Right kidney (tissue), 1 donor: ENCODE measurements at regions not wholly inside any gene's neighbourhood (a gene's known extent, or its start where the extent isn't known, plus 50 kb on each side); places are given as distances from the start of the nearest gene placed in this dataset.

Source experiments
- DNase-seq: peaks from one replicate; pipeline ENCODE4 v3.0.0-alpha.2; 2016

DNA sequence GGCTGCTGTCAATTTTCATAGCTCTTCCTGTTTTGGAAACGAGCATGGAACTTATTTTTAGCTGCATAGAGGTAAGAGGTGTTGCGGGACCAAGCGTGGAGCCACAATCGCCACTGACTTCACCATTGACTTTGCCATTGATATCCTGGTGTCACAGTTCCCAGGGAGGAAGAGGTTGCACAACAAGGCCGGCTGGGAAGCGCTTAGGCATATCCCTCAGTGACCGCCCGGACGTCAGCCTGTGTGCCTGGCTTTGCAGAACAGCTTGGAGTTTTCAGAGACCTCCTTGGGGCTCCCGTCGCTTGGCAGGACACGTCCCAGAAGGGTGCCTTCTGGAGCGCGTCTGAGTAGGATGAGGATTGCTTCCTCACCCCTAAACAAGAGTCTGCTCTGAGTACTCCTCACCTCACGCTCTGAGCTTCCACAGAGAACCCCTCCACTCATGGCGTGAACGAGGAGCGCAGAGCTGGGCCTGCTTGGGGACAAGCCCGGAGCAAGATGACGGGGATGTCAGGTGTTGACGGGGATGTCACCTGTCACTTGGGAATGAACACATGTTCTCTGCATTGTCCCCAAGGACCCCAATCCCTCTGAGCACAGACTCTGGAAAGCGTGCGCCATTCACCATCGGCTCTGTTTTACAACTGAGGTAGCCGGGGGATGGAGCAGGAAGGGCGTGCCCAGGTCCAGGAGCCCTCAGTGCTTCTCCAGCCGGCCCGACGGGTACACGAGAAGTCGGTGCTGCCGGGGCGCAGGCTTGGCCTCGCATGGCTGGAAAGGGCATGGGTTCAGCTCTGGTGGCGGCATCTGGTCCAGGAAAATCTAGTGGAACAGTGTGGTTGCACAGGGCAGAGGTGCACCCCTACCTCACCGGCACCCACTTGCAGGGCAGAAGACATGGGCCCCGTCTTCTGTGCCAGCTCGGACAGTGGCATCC lies 192.3 kb upstream of the SHH start:
- no peak for DNase-seq

DNA sequence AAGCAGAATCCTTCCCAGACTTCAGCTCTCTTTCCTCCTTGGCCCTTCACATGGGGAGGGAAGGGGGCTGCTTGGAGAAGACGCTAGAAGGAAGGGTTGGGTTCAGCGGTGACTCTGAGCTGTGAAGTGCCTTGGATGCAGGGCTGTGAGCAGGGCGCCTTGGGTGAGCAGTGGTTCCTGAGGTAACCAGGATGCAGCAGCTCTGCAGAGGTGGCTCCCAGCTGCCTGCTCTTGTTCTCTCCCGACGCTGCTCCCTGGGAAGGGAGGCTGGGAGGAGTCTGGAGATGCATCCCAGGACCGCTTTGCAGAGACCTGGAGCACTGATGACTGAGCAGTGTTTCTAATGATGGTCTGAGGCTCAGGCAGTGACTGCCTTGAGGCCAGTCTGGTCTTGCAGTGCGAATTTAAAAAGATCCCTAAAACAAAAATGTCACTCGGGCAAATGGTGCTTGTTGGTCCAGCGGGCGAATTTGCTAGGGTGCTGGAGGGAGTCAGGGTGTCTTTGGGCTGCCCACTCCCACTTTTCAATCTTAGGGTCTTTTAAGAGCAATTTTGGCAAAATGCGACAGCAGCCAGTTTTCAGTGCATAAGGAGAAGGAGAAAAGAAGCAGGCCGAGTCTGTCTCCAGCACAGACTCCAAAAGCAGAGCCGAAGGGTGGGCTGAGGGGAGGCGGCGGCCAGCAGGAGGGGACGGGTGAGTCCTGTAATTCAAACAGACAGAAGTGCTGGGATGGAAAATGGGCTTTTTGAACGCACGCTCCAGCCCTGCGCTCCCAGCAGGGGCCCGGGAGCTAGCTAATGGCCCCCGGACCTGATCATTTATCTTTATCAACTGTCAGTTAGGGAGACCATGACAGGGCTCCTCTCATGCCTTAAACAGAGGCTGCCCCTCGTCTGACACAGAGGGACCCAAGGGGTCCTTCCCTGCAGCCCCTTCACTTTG lies 191.2 kb upstream of the SHH start:
- no peak for DNase-seq

DNA sequence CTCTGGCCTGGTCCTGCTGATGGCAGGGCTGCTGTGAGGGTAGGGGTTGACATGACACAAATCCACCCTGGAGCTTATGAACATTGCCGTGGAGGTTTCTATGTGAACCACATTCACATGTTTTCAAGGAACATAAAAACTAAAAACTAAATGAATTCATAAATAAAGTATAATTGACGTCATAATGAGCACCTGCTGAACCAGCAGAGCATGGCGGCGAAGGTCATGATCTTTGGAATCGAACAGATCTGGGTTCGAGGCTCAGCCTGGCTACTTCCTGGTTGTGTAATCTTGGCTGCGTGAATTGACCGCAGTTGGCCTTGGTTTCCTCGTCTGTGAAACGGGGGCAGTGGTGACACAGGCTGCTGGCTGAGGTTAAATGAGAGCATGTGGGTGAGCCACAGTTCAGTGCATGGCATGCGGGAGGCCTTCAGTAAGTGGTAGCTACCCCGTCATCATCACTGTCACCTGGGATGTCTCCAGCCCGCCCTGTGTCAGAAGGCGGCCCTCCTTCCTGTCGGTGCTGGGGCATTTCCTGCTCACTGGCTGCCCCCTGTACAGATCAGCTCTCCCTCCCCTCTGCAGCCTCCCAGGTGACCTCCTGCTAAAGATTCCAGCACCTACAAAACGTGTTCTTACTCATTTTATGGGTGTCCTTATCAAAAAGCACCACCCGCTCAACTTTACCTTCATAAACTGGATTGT lies 190.3 kb upstream of the SHH start:
- no peak for DNase-seq

DNA sequence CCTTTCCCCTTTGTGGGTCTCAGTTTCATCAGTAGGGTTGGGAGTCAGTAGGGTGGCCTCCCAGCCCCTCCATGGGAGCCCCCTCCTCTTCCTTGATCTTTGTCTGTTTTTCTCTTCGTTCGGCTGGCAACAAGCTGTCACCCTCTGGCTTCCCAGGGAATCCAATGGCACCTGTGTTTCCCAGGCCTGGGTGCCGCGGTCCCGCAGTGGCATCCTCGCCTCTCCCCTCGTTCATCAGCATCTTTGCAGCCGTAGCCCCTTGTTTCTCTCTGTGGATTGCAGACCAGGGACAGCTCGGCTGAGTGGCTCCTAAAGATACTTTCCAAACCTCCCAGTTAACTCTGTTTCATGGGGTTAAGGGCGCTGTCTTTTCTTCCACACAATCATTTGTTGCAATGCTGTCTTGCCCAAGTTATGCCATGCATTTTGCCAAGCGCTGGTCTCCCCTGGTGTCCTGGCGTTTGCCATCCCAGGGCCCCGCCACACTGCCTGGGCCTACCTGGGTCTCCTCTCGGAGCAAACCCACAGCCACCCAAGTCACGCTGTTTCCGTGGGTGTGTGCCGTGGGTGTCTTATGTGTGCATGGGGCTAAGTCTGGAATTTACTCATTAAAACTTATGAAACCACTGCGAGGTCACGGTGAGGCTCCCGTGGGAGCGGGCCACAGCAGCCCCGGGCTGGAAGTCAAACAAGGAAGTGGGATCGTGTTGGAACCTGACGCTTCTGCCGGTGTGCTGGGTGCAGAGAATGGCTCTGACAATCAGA lies 189.4 kb upstream of the SHH start:
- DNase-seq: no peak

DNA sequence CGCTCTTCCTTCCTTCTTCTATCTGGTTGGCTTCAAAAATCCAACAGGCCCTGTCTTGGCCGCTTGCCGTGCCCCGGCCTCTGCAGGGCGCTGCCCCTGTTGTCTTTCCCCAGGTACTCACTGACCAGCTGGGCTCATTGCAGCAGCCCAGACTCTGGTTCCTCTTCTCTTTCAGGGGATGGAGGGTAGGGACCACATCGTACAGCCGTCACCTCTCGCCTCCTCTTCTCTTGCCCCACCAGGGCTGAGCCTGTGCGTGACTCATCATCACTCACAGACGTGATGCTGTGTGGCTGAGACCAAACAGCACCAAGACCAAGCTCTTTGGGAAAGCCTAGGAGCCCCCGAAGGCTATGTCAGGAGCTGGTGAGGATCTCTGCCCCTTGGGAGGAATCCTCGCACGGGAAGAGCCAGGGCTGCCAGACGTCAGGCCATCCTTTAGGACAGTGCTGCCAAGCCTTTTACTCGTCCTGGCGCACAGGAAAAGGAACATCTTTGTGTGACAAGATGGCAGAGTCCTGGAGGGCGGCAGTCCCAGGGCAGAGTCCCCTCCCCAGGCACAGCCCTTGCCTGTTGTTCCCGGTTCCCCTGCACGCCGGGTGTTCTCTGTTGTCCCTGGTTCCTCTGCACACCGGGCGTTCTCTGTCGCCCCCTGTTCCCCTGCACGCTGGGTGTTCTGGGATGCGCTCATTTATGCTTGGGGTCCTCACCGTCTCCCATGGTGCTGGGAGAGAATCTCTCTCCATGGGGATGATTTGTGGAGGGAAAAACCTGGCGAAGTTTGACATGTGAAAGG lies 188.5 kb upstream of the SHH start:
- no peak for DNase-seq

DNA sequence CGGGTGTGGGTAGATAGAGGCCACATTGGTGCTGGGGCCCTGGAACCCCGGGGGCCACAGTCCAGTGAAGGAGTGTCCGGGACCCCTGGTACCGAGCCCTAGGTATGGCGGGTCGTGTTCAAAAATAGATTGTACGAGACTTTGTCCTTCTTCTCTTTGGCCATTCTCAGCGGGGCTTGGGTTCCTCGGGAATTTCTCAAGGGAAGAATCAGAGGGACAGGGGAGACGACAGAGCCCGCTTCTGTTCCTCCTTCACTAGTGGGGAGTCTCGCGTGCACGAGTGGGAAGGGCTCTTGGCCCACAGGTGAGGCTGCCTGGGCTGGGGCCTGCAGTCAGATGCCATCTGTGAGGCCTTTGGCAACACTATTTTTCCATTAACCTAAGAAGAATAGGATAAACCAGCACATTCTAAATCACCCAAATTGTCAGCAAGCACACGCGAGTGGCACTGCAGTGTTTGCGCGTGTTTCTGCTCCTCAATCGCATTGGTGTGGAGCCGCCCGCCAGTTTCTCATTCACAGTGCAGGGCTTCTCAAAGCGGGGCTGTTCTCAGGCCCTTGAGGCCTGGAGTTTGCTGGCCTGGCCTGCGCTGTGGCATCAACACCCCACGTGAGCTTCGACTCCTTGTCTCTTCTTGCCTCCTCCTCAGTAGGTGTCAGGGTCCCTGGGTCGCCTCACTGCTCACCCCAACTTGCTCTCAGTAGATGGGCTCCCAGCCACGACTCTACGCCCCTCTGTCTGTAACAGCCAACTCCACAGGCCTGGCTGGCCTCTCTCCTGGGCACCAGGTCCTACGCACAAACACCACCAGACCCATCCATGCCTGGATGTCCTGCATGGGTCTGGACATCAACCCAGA lies 187.6 kb upstream of the SHH start:
- DNase-seq: no peak

DNA sequence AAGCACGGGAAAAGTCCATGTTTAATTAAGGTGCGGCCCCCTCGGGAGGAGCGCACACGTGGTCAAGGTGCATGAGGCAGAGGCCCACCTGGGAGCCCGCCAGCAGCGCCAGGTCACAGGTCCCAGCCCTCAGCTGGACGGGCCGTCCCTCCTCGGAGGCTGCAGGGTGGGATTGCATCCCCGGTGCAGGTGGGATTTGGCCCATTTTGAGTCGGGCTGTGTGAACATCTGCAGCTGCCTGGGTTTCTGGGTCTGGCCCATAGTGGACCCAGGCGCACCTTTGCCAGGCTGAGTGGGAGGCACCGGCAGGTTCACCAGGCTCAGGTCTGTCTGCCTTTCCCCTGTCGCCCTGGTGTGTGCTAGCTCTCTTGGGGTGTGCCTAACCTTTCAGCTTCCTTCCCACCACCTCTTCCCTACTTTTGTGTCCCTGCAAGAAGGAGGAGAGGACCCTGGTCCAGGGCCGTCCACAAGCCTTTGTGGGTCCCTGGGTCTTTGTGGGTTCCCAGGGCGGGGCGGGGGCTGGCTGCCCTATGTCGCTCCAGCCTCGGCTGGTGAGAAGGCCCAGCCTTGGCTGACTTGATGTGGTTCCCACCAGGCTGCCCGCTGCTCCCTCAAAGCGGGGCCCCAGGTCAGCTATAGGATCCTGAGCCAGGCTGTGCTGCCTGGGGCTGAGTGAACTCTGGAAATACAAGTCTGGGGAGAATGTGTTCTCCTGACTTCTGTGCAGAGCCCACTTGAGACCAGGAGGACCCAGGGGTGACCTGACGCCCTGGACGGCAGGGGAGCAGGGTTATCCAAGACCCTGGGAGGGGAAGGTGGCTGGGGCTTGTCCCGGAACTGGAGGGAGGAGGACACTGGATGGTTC lies 186.7 kb upstream of the SHH start:
- DNase-seq: no peak

DNA sequence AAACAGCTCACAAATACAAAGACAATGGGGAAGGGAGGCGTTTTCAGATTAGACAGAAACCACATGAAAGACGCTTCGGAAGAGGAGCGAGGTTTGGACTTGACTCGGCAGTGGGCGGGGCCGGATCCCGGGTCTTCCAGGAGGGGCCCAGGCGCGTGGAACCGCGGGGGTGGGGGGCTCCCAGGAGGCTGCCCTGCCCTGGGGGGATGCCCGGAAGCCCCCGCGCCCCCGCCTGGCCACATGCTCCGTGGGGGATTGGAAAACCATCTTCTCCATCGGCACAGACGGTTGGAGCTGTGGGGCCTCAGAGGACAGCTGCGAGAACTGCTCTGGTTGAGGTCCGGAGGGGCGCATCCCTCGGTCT lies 186.0 kb upstream of the SHH start:
- DNase-seq: no peak

DNA sequence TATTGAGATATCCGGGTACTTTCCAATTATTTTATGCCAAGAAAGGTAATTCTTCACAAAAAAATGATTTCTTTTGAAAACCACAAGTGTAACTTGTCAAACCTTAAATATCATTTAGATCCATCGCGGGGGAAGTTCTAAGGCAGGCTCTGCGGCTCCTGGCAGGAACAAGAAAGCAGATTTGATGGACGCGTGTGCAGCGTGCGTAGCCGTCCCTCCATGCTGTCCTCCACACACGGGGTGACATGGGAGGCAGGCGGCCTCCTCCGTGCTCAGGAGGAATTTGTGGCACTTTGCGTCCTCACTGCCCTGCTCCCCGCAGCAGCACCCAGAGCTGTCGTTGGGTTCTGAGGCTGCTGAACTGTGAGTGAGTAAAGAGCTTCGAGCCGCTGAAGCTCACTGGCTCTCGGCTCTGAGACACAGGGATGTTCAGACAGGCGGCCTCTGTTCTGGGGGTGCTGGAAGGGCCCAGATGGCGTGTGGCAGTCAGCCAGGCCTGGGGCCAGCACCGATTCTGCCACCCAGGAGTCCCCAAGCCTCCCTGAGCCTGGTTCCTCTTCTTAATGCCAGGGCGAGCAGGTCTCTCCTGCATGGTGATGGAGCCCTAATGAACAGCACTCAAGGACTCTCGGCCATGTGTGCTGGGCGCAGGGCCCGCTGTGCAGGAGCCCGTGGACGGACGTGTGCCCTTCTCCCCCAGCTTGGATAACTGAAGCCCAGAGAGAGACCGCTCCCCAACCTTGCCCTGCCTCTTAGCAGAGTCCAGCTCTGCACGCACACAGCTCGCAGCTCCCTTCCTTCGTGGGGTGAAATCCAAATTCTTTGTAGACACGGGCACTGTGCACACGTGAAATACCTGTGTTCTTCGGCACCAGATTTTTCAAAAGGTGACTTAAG lies 185.4 kb upstream of the SHH start:
- DNase-seq: no peak

DNA sequence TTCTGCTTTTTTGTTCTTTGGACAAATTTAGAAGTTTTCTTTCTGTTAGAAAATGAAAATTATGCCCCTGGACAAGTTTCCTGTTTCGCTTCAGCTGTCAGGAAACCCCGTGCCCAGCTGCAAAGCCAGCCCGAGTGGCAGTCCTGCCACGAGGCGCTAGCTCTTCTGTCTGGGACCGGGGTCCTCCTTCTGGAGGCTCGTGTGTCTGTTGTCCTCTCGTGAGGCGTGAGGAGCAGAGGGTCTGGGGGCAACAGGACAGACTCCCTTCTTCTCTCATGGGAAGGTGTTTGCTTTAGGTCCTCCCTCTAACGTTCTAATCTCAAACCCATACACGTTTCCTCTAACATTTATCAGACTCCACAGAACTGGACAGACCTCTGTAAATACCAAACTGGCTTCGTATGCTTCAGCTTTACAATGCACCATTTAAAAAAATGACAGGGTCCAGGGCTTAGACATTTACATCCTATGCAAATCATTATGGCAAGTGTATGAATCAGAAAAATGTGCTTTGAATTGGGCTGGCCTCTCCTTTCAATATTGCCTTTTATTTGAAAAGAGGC lies 184.5 kb upstream of the SHH start:
- no peak for DNase-seq

DNA sequence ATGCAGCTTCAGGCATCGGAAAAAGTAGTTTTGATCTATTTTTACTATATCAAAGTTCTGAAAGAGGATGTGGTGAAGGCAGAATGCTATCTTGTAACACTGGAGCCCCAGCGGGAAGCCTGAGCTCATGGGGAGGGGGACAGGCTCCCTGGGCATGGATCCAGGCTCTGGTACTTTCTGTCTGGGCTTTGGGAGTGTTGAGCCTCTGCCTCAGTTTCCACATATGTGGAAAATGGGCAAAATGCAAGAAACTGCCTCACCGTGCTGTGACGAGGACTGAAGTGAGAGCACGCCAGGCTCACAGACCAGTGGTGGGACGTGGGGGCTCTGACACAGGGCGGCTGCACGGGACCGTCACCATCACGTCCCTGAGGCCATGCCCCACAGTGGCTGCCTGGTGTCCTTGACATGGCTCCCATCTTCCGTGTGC lies 182.9 kb upstream of the SHH start:
- no peak for DNase-seq

DNA sequence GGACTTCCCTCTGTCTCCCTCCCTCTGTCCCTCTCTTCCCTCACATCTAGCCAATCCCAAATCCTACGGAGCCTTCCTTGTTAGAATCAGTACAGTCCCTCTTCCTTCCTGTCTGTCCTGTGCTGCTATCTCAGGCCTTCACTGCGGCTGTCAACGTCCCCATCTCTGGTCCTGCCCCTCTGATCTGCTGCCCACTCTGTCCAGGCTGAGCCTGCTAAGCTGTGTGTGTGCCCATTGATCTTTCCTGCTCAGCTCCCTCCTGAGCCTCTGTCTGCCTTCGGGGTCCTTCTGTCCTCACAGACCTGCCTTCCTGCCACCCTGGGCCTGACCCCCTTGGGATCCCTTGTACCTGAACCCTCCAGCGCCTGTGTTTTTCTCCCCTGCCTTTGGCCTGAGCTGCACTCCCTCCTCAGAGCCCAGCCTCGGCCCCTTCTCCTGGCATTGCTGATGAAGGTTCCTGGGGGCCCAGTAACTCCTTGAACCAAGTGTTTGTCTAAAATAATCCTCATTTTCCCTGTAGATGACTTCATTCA lies 182.1 kb upstream of the SHH start:
- DNase-seq: no peak

DNA sequence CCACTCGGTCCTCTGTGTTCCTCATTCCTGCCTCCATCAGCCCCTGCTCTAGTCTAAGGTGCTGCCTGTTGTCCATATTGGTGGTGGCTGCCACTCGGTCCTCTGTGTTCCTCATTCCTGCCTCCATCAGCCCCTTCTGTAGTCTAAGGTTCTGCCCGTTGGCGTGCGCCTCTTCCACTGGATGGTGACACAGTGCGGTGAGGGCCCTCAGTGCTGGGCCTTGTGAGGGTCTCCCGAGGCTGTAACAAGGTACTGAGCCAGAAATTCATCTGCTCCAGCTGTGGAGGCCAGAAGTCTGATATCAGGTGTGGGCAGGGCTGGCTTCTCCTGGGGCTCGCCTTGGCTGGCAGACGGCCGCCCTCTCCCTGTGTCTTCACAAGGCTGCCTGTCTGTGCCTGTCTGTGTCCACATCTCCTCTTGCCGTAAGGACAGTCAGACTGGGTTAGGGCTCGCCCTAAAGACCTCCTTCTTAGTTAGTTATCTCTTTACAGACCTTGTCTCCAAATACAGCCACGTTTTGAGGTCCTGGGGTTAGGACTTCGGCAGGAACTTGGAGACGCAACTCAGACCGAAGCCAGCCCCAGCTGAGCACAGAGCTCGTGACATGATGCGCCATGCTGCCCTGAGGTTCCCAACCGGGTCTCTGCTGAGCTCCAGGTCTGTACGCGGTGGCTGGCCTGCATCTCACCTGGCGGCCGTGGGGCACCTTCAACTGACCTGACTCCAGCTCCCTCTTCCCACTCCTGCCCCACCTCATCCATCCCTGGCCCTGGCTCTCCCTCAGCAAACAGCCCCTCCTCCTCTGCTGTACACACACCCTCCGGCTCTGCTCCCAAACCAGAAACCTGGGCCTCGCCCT lies 181.4 kb upstream of the SHH start:
- no peak for DNase-seq

DNA sequence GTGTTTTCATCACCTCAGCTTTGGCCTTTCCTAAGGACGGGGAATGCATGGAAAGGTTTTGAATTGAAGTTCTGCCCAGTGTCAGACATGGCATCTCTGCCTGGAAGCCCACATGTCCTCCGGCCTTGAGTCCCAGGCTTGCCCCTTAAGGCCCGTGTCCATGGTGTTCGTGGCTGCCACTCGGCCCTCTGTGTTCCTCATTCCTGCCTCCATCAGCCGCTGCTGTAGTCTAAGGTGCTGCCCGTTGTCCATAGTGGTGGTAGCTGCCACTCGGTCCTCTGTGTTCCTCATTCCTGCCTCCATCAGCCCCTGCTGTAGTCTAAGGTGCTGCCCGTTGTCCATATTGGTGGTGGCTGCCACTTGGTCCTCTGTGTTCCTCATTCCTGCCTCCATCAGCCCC lies 180.7 kb upstream of the SHH start:
- DNase-seq: no peak

DNA sequence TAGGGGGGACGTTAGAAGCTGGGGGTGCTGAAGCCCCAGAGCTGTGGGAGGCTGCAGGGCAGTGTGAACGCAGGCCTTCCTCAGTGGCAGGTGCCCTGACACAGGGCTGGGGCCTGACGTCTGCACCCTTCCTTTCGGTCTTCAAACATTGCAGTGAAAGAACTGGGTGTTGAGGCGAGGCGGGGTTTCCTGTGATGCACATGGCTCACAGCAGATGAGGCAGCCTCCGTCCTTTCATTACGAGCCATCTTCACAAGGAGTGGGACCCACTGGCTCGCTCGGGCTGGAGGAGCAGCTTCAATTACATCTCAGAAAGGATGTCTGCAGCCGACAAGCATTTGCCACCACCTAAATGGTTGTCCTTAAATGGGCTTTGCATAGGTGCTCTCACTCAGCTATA lies 180.3 kb upstream of the SHH start:
- no peak for DNase-seq

DNA sequence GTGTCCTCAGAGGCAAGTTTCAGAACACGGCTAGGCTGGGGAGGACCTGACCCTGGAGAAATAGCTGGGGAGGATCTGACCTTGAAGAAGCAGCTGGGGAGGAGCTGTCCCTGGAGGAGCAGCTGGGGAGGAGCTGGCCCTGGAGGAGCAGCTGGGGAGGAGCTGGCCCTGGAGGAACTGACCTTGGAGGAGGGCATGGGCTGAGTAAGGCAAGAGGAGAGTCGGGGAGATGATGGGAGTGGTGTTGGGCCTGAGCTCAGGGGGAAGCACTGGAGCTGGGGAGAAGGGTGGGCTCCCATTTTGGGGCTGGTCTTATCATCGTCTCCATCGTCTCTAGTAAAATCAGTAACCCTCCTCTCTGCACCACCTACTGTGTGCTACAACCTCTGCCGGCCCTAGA lies 179.8 kb upstream of the SHH start:
- DNase-seq: no peak
